ENCODE measurements at regions not wholly inside any gene's neighbourhood (a gene's known extent, or its start where the extent isn't known, plus 50 kb on each side); places are given as distances from the start of the nearest gene placed in this dataset.

- no peaks in the 10 kb centered on the region for H3K27me3 ChIP-seq (ENCODE audit: control insufficient read depth, insufficient read depth, low read length)
- DNase-seq (ENCODE audit: low read depth): no peak
- no peaks in the 10 kb centered on the region for H3K36me3 ChIP-seq (ENCODE audit: control insufficient read depth, insufficient read depth, low read length)
- H3K4me3 ChIP-seq (ENCODE audit: low read depth, low read length): no peak overlapping the region
- TF ChIP-seq, protein P1, sequence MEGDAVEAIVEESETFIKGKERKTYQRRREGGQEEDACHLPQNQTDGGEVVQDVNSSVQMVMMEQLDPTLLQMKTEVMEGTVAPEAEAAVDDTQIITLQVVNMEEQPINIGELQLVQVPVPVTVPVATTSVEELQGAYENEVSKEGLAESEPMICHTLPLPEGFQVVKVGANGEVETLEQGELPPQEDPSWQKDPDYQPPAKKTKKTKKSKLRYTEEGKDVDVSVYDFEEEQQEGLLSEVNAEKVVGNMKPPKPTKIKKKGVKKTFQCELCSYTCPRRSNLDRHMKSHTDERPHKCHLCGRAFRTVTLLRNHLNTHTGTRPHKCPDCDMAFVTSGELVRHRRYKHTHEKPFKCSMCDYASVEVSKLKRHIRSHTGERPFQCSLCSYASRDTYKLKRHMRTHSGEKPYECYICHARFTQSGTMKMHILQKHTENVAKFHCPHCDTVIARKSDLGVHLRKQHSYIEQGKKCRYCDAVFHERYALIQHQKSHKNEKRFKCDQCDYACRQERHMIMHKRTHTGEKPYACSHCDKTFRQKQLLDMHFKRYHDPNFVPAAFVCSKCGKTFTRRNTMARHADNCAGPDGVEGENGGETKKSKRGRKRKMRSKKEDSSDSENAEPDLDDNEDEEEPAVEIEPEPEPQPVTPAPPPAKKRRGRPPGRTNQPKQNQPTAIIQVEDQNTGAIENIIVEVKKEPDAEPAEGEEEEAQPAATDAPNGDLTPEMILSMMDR (IDR thresholded peaks at IDR 0.05; ENCODE audit: insufficient read depth, low read length, poor library complexity, severe bottlenecking): no peak
Measured at GRCh38 chr2:43039376-43040080, 186.9 kb downstream of the ZFP36L2 start.

- no peak for DNase-seq (ENCODE audit: low read depth)
Measured at GRCh38 chr2:43038696-43039094, 187.7 kb downstream of the ZFP36L2 start.

DNA sequence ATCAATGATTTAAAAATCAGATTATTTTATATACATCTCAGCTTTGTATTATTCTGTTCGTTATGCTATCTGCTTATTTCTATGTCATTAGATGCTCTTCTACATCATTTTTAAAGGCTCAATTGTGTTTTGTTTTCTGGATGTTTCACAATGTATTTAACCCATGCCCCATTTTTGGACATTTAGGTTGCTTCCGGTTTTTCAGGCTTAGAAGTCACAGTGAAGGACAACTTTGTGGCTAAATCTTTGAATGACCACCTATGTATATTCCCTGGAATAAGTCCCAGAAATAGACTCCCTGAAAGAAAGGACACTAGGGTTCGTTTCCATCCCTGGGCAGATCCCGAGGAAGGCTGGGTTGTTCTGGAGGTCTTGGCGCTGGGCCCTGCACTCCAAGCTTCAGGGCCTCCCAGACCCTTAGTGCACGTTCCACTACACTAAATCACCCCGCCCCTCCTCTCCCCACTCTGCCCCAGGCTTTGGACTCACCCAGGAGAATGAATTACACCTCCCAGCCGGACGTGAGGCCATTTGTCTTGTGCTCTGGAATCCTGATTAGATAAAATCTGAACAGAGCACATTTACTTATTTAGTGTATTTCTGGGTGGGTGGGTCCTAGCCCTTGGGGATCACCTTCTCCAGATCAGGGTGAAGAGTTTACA lies 188.2 kb downstream of the ZFP36L2 start:
- H3K36me3 ChIP-seq (ENCODE audit: control insufficient read depth, insufficient read depth, low read length): no peaks in the 10 kb centered on the region
- H3K4me3 ChIP-seq (ENCODE audit: low read depth, low read length): no peak overlapping the region
- no peak for DNase-seq (ENCODE audit: low read depth)
- no peaks in the 10 kb centered on the region for H3K27me3 ChIP-seq (ENCODE audit: control insufficient read depth, insufficient read depth, low read length)
- TF ChIP-seq, protein P1 (IDR thresholded peaks at IDR 0.05; ENCODE audit: insufficient read depth, low read length, poor library complexity, severe bottlenecking): no peak

More at GRCh38 chr2:43038696-43039094, 187.7 kb downstream of the ZFP36L2 start:
- H3K27me3 ChIP-seq (ENCODE audit: control insufficient read depth, insufficient read depth, low read length): no peaks in the 10 kb centered on the region
- TF ChIP-seq, protein P1 (IDR thresholded peaks at IDR 0.05; ENCODE audit: insufficient read depth, low read length, poor library complexity, severe bottlenecking): no peak
- no peaks in the 10 kb centered on the region for H3K36me3 ChIP-seq (ENCODE audit: control insufficient read depth, insufficient read depth, low read length)
- no peak overlapping the region for H3K4me3 ChIP-seq (ENCODE audit: low read depth, low read length)

- TF ChIP-seq, protein P1 (IDR thresholded peaks at IDR 0.05; ENCODE audit: insufficient read depth, low read length, poor library complexity, severe bottlenecking): no peak
- no peaks in the 10 kb centered on the region for H3K36me3 ChIP-seq (ENCODE audit: control insufficient read depth, insufficient read depth, low read length)
- DNase-seq (ENCODE audit: low read depth): no peak
- H3K4me3 ChIP-seq (ENCODE audit: low read depth, low read length): no peak overlapping the region
- no peaks in the 10 kb centered on the region for H3K27me3 ChIP-seq (ENCODE audit: control insufficient read depth, insufficient read depth, low read length)
Measured at GRCh38 chr2:43035922-43036321, 190.5 kb downstream of the ZFP36L2 start.

- H3K4me3 ChIP-seq (ENCODE audit: low read depth, low read length): no peak overlapping the region
- DNase-seq (ENCODE audit: low read depth): no peak
- H3K36me3 ChIP-seq (ENCODE audit: control insufficient read depth, insufficient read depth, low read length): no peaks in the 10 kb centered on the region
- H3K27me3 ChIP-seq (ENCODE audit: control insufficient read depth, insufficient read depth, low read length): no peaks in the 10 kb centered on the region
- TF ChIP-seq, protein P1 (IDR thresholded peaks at IDR 0.05; ENCODE audit: insufficient read depth, low read length, poor library complexity, severe bottlenecking): no peak
Measured at GRCh38 chr2:43034921-43035320, 191.5 kb downstream of the ZFP36L2 start.
